ENCODE measurements at regions not wholly inside any gene's neighbourhood (a gene's known extent, or its start where the extent isn't known, plus 50 kb on each side); places are given as distances from the start of the nearest gene placed in this dataset.

GRCh38 chr9:73565026-73565425 is 413.4 kb downstream of the ANXA1 start:
- CTCF ChIA-PET: interaction anchor here (1.2 to 1.7 kb wide), 7 partner anchors 9 to 364 kb away, joined by 4 to 11 read pairs (median 5); no protein-coding TSS in a partner anchor
- WGBS (ENCODE audit: low lambda C conversion rate): 35% methylated on average over 4 of the region's 4 CpGs

GRCh38 chr9:73565833-73566465 is 414.3 kb downstream of the ANXA1 start:
- H3K27ac ChIP-seq (ENCODE audit: low read depth in 2 of 2, low read length in 1 of 2): no peak overlapping the region

More at GRCh38 chr9:73565026-73565425, 413.4 kb downstream of the ANXA1 start:
- TF ChIP-seq MXI1 (IDR thresholded peaks at IDR 0.05; ENCODE audit: low read depth, low read length) (no peak), RFX5 (IDR thresholded peaks at IDR 0.05; ENCODE audit: low read length) (no peak), IRF3 (IDR thresholded peaks at IDR 0.05; ENCODE audit: low read depth, low read length) (no peak), JUND (IDR thresholded peaks at IDR 0.05) (no peak), PBX3 (IDR thresholded peaks at IDR 0.05) (no peak), MEF2A (IDR thresholded peaks at IDR 0.05; ENCODE audit: borderline replicate concordance, low read depth) (no peak), RXRA (IDR thresholded peaks at IDR 0.05; ENCODE audit: borderline replicate concordance, low read depth) (no peak), NFIC (IDR thresholded peaks at IDR 0.05; ENCODE audit: borderline replicate concordance) (no peak), TCF12 (IDR thresholded peaks at IDR 0.05) (no peak), GABPA (IDR thresholded peaks at IDR 0.05; ENCODE audit: low read depth) (no peak)
- H3K9me2 ChIP-seq: peaks cover 3% of the 10 kb centered on the region; the same call in 1 of the 2 replicates
- H3K9ac ChIP-seq: no peak overlapping the region
- H3K9me3 ChIP-seq: no peaks in the 10 kb centered on the region
- POLR2A ChIA-PET: no interaction called here
- no peaks in the 10 kb centered on the region for H3F3A ChIP-seq (replicated peaks; ENCODE audit: insufficient read depth)
- H3K79me2 ChIP-seq (ENCODE audit: insufficient read depth): no peaks in the 10 kb centered on the region
- H3K36me3 ChIP-seq (replicated peaks in 1 of 2; ENCODE audit: control insufficient read depth in 1 of 2, insufficient read depth in 2 of 2, low read length in 1 of 2): no peaks in the 10 kb centered on the region
- no peak overlapping the region for H3K27ac ChIP-seq (ENCODE audit: low read depth in 2 of 2, low read length in 1 of 2)
- no peak for DNase-seq
- H3K27me3 ChIP-seq (ENCODE audit: insufficient read depth): no peaks in the 10 kb centered on the region
- no peak overlapping the region for H3K4me3 ChIP-seq (ENCODE audit: low read depth in 2 of 2, low read length in 1 of 2)
- no peak overlapping the region for H2AFZ ChIP-seq (ENCODE audit: low read depth)
- no peaks in the 10 kb centered on the region for H4K20me1 ChIP-seq (ENCODE audit: insufficient read depth)
- no peak overlapping the region for H3K4me2 ChIP-seq
- no peaks in the 10 kb centered on the region; a peak in 1 of 4 replicates for H3K4me1 ChIP-seq (ENCODE audit: control insufficient read depth in 1 of 2, insufficient read depth in 2 of 2, low read depth in 1 of 2, low read length in 1 of 2)

More at GRCh38 chr9:73565833-73566465, 414.3 kb downstream of the ANXA1 start:
- H3K9me2 ChIP-seq: peaks cover 3% of the 10 kb centered on the region; the same call in 1 of the 2 replicates
- no peak overlapping the region for H3K9ac ChIP-seq
- TF ChIP-seq EP300 (IDR thresholded peaks at IDR 0.05; ENCODE audit: borderline replicate concordance in 1 of 2, low read depth in 1 of 2, low read length in 1 of 2) (no peak), REST (IDR thresholded peaks at IDR 0.05; ENCODE audit: low read depth, low read length) (no peak), FOXM1 (IDR thresholded peaks at IDR 0.05; ENCODE audit: low read depth) (no peak), CTCF (IDR thresholded peaks at IDR 0.05) (peak; percentile 43), RCOR1 (IDR thresholded peaks at IDR 0.05; ENCODE audit: low read length) (no peak), RAD21 (IDR thresholded peaks at IDR 0.05; ENCODE audit: low read length) (peak; percentile 80), IRF3 (IDR thresholded peaks at IDR 0.05; ENCODE audit: low read depth, low read length) (no peak), MEF2A (IDR thresholded peaks at IDR 0.05; ENCODE audit: borderline replicate concordance, low read depth) (no peak), SMC3 (IDR thresholded peaks at IDR 0.05; ENCODE audit: low read depth, low read length) (peak; percentile 57)
- H2AFZ ChIP-seq (ENCODE audit: low read depth): no peak overlapping the region
- H3K4me1 ChIP-seq (ENCODE audit: control insufficient read depth in 1 of 2, insufficient read depth in 2 of 2, low read depth in 1 of 2, low read length in 1 of 2): no peaks in the 10 kb centered on the region; a peak in 1 of 4 replicates
- ChIA-PET POLR2A (no interaction called here), CTCF (interaction anchor here (0.6 to 1.5 kb wide), 16 partner anchors 8 to 1078 kb away, joined by 3 to 11 read pairs (median 4); no protein-coding TSS in a partner anchor)
- H3K9me3 ChIP-seq: no peaks in the 10 kb centered on the region
- H3K36me3 ChIP-seq (replicated peaks in 1 of 2; ENCODE audit: control insufficient read depth in 1 of 2, insufficient read depth in 2 of 2, low read length in 1 of 2): no peaks in the 10 kb centered on the region
- DNase-seq: no peak
- no peaks in the 10 kb centered on the region for H3F3A ChIP-seq (replicated peaks; ENCODE audit: insufficient read depth)
- no peak overlapping the region; a peak in 1 of 4 replicates for H3K4me3 ChIP-seq (ENCODE audit: low read depth in 2 of 2, low read length in 1 of 2)
- H3K4me2 ChIP-seq: no peak overlapping the region
- H4K20me1 ChIP-seq (ENCODE audit: insufficient read depth): no peaks in the 10 kb centered on the region
- H3K79me2 ChIP-seq (ENCODE audit: insufficient read depth): no peaks in the 10 kb centered on the region
- H3K27me3 ChIP-seq (ENCODE audit: insufficient read depth): no peaks in the 10 kb centered on the region

Data from SK-N-SH (cell line).